ENCODE measurements at regions not wholly inside any gene's neighbourhood (a gene's known extent, or its start where the extent isn't known, plus 50 kb on each side); places are given as distances from the start of the nearest gene placed in this dataset.

DNA sequence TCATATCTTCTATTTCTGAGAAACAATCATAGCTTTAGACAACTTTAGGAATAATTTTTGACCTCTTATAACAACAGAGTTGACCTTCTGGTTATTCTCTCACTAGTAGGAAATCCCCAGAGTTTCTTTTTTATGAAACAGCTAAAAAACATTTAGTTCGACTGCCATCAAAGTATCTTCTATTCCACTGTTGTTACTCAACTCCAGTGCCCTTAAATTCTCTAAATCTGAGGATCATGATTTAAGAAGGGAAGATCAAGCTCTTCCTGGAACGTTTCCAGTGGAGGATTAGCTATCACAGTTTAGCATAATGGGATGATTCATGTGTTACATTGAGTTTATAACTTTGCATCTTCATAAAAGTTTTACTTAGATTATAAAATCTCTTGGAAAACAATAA lies 134.9 kb upstream of the VEGFC start:
- H3K9me3 ChIP-seq (ENCODE audit: control insufficient read depth in 2 of 3, insufficient read depth in 1 of 3, low read length in 3 of 3), result no peaks in the 10 kb centered on the region
- TF ChIP-seq, protein P1, sequence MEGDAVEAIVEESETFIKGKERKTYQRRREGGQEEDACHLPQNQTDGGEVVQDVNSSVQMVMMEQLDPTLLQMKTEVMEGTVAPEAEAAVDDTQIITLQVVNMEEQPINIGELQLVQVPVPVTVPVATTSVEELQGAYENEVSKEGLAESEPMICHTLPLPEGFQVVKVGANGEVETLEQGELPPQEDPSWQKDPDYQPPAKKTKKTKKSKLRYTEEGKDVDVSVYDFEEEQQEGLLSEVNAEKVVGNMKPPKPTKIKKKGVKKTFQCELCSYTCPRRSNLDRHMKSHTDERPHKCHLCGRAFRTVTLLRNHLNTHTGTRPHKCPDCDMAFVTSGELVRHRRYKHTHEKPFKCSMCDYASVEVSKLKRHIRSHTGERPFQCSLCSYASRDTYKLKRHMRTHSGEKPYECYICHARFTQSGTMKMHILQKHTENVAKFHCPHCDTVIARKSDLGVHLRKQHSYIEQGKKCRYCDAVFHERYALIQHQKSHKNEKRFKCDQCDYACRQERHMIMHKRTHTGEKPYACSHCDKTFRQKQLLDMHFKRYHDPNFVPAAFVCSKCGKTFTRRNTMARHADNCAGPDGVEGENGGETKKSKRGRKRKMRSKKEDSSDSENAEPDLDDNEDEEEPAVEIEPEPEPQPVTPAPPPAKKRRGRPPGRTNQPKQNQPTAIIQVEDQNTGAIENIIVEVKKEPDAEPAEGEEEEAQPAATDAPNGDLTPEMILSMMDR (IDR thresholded peaks at IDR 0.05; ENCODE audit: borderline replicate concordance, extremely low read depth, insufficient read depth), result no peak
- no peaks in the 10 kb centered on the region for H3K4me1 ChIP-seq (ENCODE audit: control insufficient read depth in 2 of 3, insufficient read depth in 2 of 3, low read depth in 1 of 3, low read length in 3 of 3)
- no peak overlapping the region for H3K27ac ChIP-seq (ENCODE audit: low read depth in 2 of 2, low read length in 2 of 2)
- intact Hi-C loops (cut with DNase I), result no loop called here
- no peak for DNase-seq
- H3K36me3 ChIP-seq (ENCODE audit: control insufficient read depth in 2 of 3, insufficient read depth in 3 of 3, low read length in 3 of 3), result no peaks in the 10 kb centered on the region
- H3K9ac ChIP-seq (ENCODE audit: low read length in 3 of 3), result no peak overlapping the region
- peak; percentile 8 for FAIRE-seq
- H3K27me3 ChIP-seq (ENCODE audit: control insufficient read depth, insufficient read depth, low read length), result no peaks in the 10 kb centered on the region
- no peak overlapping the region for H3K4me3 ChIP-seq (ENCODE audit: low read length in 3 of 3)

DNA sequence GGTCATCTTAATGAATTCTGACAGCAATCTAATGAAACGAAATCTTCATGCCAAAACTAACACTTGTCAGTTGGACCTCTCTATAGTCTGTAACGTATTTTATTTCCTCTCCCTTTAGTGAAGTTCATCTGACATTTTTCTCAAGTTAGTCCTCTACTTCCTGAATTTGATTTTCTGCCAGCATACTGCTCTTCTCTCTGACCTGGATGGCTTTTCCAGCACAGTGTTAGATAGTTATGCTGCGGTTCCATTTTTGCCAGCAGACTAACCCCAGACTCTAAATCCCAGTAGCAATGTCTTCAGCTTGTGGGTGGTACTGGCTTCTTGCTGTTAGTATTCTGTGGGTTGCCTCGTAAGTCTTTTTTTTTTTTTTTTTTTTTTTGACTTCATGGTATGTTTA lies 146.7 kb upstream of the VEGFC start:
- DNase-seq (no peak), FAIRE-seq (no peak)
- Histone ChIP-seq H3K27me3 (ENCODE audit: control insufficient read depth, insufficient read depth, low read length) (no peaks in the 10 kb centered on the region), H3K27ac (ENCODE audit: low read depth in 2 of 2, low read length in 2 of 2) (no peak overlapping the region), H3K9ac (ENCODE audit: low read length in 3 of 3) (no peak overlapping the region), H3K4me3 (ENCODE audit: low read length in 3 of 3) (no peak overlapping the region), H3K4me1 (ENCODE audit: control insufficient read depth in 2 of 3, insufficient read depth in 2 of 3, low read depth in 1 of 3, low read length in 3 of 3) (no peaks in the 10 kb centered on the region), H3K9me3 (ENCODE audit: control insufficient read depth in 2 of 3, insufficient read depth in 1 of 3, low read length in 3 of 3) (no peaks in the 10 kb centered on the region), H3K36me3 (ENCODE audit: control insufficient read depth in 2 of 3, insufficient read depth in 3 of 3, low read length in 3 of 3) (no peaks in the 10 kb centered on the region)
- TF ChIP-seq, protein P1 (IDR thresholded peaks at IDR 0.05; ENCODE audit: borderline replicate concordance, extremely low read depth, insufficient read depth), result no peak
- intact Hi-C loops (cut with DNase I), result no loop called here

DNA sequence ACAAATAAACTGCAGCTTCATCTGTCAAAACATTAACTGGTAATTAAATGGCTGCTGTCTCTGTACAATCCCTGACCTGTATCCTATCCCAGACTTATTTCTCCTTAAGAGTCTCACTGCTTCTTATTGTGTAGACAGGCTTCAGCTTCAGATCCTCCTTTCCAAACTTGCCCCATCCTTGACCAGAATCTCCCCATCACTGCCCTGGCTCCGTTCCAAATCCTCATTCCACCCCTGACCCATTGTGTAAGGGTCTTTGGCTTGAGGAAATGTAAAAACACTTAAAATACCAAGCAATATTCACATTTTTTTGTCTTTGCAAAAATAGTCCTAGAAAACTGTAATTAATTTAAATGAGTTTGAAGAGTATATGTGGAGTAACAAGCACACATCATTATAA lies 152.6 kb upstream of the VEGFC start:
- no peaks in the 10 kb centered on the region for H3K36me3 ChIP-seq (ENCODE audit: control insufficient read depth in 2 of 3, insufficient read depth in 3 of 3, low read length in 3 of 3)
- H3K27ac ChIP-seq (ENCODE audit: low read depth in 2 of 2, low read length in 2 of 2), result no peak overlapping the region
- H3K4me3 ChIP-seq (ENCODE audit: low read length in 3 of 3), result no peak overlapping the region
- H3K9ac ChIP-seq (ENCODE audit: low read length in 3 of 3), result no peak overlapping the region
- DNase-seq (no peak), FAIRE-seq (no peak)
- no peaks in the 10 kb centered on the region for H3K9me3 ChIP-seq (ENCODE audit: control insufficient read depth in 2 of 3, insufficient read depth in 1 of 3, low read length in 3 of 3)
- intact Hi-C loops (cut with DNase I), result no loop called here
- TF ChIP-seq, protein P1 (IDR thresholded peaks at IDR 0.05; ENCODE audit: borderline replicate concordance, extremely low read depth, insufficient read depth), result no peak
- H3K4me1 ChIP-seq (ENCODE audit: control insufficient read depth in 2 of 3, insufficient read depth in 2 of 3, low read depth in 1 of 3, low read length in 3 of 3), result no peaks in the 10 kb centered on the region
- H3K27me3 ChIP-seq (ENCODE audit: control insufficient read depth, insufficient read depth, low read length), result no peaks in the 10 kb centered on the region

DNA sequence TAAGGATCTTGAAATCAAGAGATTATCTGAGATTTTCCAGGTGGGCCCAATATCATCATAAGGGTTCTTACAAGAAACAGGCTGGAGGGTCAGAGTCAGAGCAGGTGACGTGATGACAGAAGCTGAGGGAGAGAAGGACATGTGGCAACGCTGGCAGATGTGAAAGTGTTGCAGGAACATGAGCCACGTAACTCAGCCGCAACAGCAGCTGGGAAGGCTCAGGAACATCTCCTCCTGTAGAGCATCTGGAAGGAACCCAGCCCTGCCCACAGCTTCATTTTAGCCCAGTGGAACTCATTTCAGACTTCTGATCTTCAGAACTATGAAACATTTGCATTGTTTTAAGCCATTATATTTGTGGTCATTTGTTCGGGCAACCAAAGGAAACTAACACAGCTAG lies 156.3 kb upstream of the VEGFC start:
- Histone ChIP-seq H3K9ac (ENCODE audit: low read length in 3 of 3) (no peak overlapping the region), H3K27me3 (ENCODE audit: control insufficient read depth, insufficient read depth, low read length) (no peaks in the 10 kb centered on the region), H3K27ac (ENCODE audit: low read depth in 2 of 2, low read length in 2 of 2) (no peak overlapping the region), H3K4me1 (ENCODE audit: control insufficient read depth in 2 of 3, insufficient read depth in 2 of 3, low read depth in 1 of 3, low read length in 3 of 3) (peaks cover 0 to 4% (median 0%) of the 10 kb centered on the region in 3 donors), H3K36me3 (ENCODE audit: control insufficient read depth in 2 of 3, insufficient read depth in 3 of 3, low read length in 3 of 3) (no peaks in the 10 kb centered on the region), H3K4me3 (ENCODE audit: low read length in 3 of 3) (no peak overlapping the region), H3K9me3 (ENCODE audit: control insufficient read depth in 2 of 3, insufficient read depth in 1 of 3, low read length in 3 of 3) (no peaks in the 10 kb centered on the region)
- intact Hi-C loops (cut with DNase I), result no loop called here
- DNase-seq, result peak in 1 of 5 donors; percentile 9
- no peak for FAIRE-seq
- TF ChIP-seq, protein P1 (IDR thresholded peaks at IDR 0.05; ENCODE audit: borderline replicate concordance, extremely low read depth, insufficient read depth), result no peak
